HEK293 (cell line): ENCODE measurements at regions not wholly inside any gene's neighbourhood (a gene's known extent, or its start where the extent isn't known, plus 50 kb on each side); places are given as distances from the start of the nearest gene placed in this dataset.
A peak's percentile ranks its signal among the peaks of the same experiment; 100 is the strongest.

ENCODE experiments used
- CTCF ChIA-PET: fragments of 350-600 bp; formaldehyde crosslinking; extraction: SDS; loops from one replicate; lab custom pipeline; 2021; ENCODE audit warnings: antibody characterized with exemption; lab: Yijun Ruan, JAX
- POLR2A ChIA-PET: fragments of 300-600 bp; formaldehyde crosslinking; extraction: SDS; loops from one replicate; lab custom pipeline; 2020; ENCODE audit warnings: antibody characterized with exemption, inconsistent platforms; lab: Yijun Ruan, JAX
- H3K27ac ChIP-seq: fragments of 200-500 bp; sonication (Bioruptor generic); 2 replicates; pipeline ENCODE4 v1.5.1; 2014; ENCODE audit warnings: low read depth, low read length, control low read depth, inconsistent platforms; ENCODE audit errors: extremely low read depth
- H3K36me3 ChIP-seq, 2 experiments: fragments of 200-500 bp in 1 of 2; sonication (Bioruptor generic) in 1 of 2; 1 replicate in 1 of 2; 2 replicates in 1 of 2; pipeline ENCODE4 v1.5.1; 2014 to 2017; ENCODE audit warnings: inconsistent platforms in 2 of 2, low read length in 2 of 2; ENCODE audit not compliant: control insufficient read depth in 2 of 2, insufficient read depth in 1 of 2
- H3K4me1 ChIP-seq: fragments of 200-500 bp; sonication (Bioruptor generic); 2 replicates; pipeline ENCODE4 v1.5.1; 2014; ENCODE audit warnings: mild to moderate bottlenecking, low read length, inconsistent platforms; ENCODE audit not compliant: control insufficient read depth, insufficient read depth
- H3K4me3 ChIP-seq: 2 replicates; pipeline ENCODE4 v1.5.1; 2011; ENCODE audit warnings: low read depth, mild to moderate bottlenecking, control low read depth, low read length, moderate library complexity
- H3K9me3 ChIP-seq: fragments of 200-500 bp; sonication (Bioruptor generic); 2 replicates; pipeline ENCODE4 v1.5.1; 2014; ENCODE audit warnings: low read depth, low read length, inconsistent platforms; ENCODE audit not compliant: control insufficient read depth, insufficient read depth
- CTCF ChIP-seq: fragments of 450-650 bp; formaldehyde crosslinking; IDR thresholded peaks from 2 replicates; pipeline ENCODE4 v1.5.1; 2016; ENCODE audit warnings: missing biosample characterization, missing genetic modification characterization
- EGR2 ChIP-seq: fragments of 450-650 bp; formaldehyde crosslinking; IDR thresholded peaks from 2 replicates; pipeline ENCODE4 v1.5.1; 2016; ENCODE audit warnings: low read depth, missing biosample characterization, missing genetic modification characterization
- ELK4 ChIP-seq: IDR thresholded peaks from 2 replicates; pipeline ENCODE4 v1.6.1; 2011; ENCODE audit warnings: mild to moderate bottlenecking, low read depth, low read length, borderline replicate concordance
- HOXD13 ChIP-seq: sonication (generic); formaldehyde crosslinking; IDR thresholded peaks from 2 replicates; pipeline ENCODE4 v1.8.0; 2022; ENCODE audit warnings: missing genetic modification reagents, borderline replicate concordance
- PRDM6 ChIP-seq: fragments of 450-650 bp; formaldehyde crosslinking; IDR thresholded peaks from 2 replicates; pipeline ENCODE4 v1.5.1; 2017; ENCODE audit warnings: missing biosample characterization, missing genetic modification characterization
- ZBTB20 ChIP-seq: fragments of 450-650 bp; formaldehyde crosslinking; IDR thresholded peaks from 2 replicates; pipeline ENCODE4 v1.5.1; 2016; ENCODE audit warnings: missing biosample characterization, missing genetic modification characterization
- ZEB2 ChIP-seq: fragments of 450-650 bp; formaldehyde crosslinking; IDR thresholded peaks from 2 replicates; pipeline ENCODE4 v1.5.1; 2016; ENCODE audit warnings: missing biosample characterization, missing genetic modification characterization
- ZIC2 ChIP-seq: fragments of 450-650 bp; formaldehyde crosslinking; IDR thresholded peaks from 2 replicates; pipeline ENCODE4 v1.5.1; 2016; ENCODE audit warnings: missing biosample characterization, missing genetic modification characterization
- ZNF174 ChIP-seq: fragments of 450-650 bp; formaldehyde crosslinking; IDR thresholded peaks from 2 replicates; pipeline ENCODE4 v1.5.0; 2017; ENCODE audit warnings: missing biosample characterization, mild to moderate bottlenecking, missing genetic modification characterization
- ZNF175 ChIP-seq: fragments of 450-650 bp; formaldehyde crosslinking; IDR thresholded peaks from 2 replicates; pipeline ENCODE4 v1.5.1; 2016; ENCODE audit warnings: missing biosample characterization, missing genetic modification characterization
- ZNF24 ChIP-seq: fragments of 450-650 bp; formaldehyde crosslinking; IDR thresholded peaks from 2 replicates; pipeline ENCODE4 v1.5.1; 2016; ENCODE audit warnings: missing biosample characterization, missing genetic modification characterization
- ZNF274 ChIP-seq, 2 experiments: fragments of 200-500 bp in 1 of 2; fragments of 450-650 bp in 1 of 2; sonication (Bioruptor generic) in 1 of 2; formaldehyde crosslinking in 1 of 2; IDR thresholded peaks; 2 replicates each; pipeline versions ENCODE4 v1.5.1 to v1.6.1; 2014 to 2016; ENCODE audit warnings: borderline replicate concordance in 1 of 2, inconsistent platforms in 1 of 2, low read length in 1 of 2, missing biosample characterization in 1 of 2, missing genetic modification characterization in 1 of 2
- ZNF280D ChIP-seq: fragments of 450-650 bp; formaldehyde crosslinking; IDR thresholded peaks from 2 replicates; pipeline ENCODE4 v1.5.1; 2016; ENCODE audit warnings: missing biosample characterization, missing genetic modification characterization
- ZNF433 ChIP-seq: fragments of 450-650 bp; formaldehyde crosslinking; IDR thresholded peaks from 2 replicates; pipeline ENCODE4 v1.5.1; 2016; ENCODE audit warnings: missing biosample characterization, missing genetic modification characterization, low read depth
- ZNF449 ChIP-seq: fragments of 450-650 bp; formaldehyde crosslinking; IDR thresholded peaks from 2 replicates; pipeline ENCODE4 v1.5.1; 2017; ENCODE audit warnings: missing biosample characterization, mild to moderate bottlenecking, missing genetic modification characterization, moderate library complexity
- ZNF48 ChIP-seq: fragments of 450-650 bp; formaldehyde crosslinking; IDR thresholded peaks from 2 replicates; pipeline ENCODE4 v1.5.1; 2016; ENCODE audit warnings: missing biosample characterization, missing genetic modification characterization
- ZNF558 ChIP-seq: fragments of 450-650 bp; formaldehyde crosslinking; IDR thresholded peaks from 2 replicates; pipeline ENCODE4 v1.5.1; 2016; ENCODE audit warnings: missing biosample characterization, missing genetic modification characterization
- ZNF561 ChIP-seq: fragments of 450-650 bp; IDR thresholded peaks from 2 replicates; pipeline ENCODE4 v1.5.1; 2018; ENCODE audit warnings: missing biosample characterization, missing genetic modification characterization, borderline replicate concordance
- ZNF585B ChIP-seq: fragments of 450-650 bp; formaldehyde crosslinking; IDR thresholded peaks from 2 replicates; pipeline ENCODE4 v1.5.1; 2016; ENCODE audit warnings: missing biosample characterization, missing genetic modification characterization
- ZNF660 ChIP-seq: fragments of 450-650 bp; IDR thresholded peaks from 2 replicates; pipeline ENCODE4 v1.5.1; 2018; ENCODE audit warnings: missing biosample characterization, mild to moderate bottlenecking, missing genetic modification characterization
- ZNF785 ChIP-seq: fragments of 450-650 bp; formaldehyde crosslinking; IDR thresholded peaks from 2 replicates; pipeline ENCODE4 v1.5.1; 2016; ENCODE audit warnings: missing biosample characterization, missing genetic modification characterization
- ZSCAN18 ChIP-seq: fragments of 450-650 bp; formaldehyde crosslinking; IDR thresholded peaks from 2 replicates; pipeline ENCODE4 v1.5.1; 2016; ENCODE audit warnings: missing biosample characterization, missing genetic modification characterization

- peak; percentile 92 for TF ChIP-seq ZNF449 (tag by site-specific recombination)
- TF ChIP-seq ZIC2 (tag by site-specific recombination): peak; percentile 32; the same call in 1 of the 2 replicates
- TF ChIP-seq ZNF24 (tag by site-specific recombination): no peak
- CTCF ChIA-PET: interaction anchor here (0.7 to 1.3 kb wide), 2 partner anchors 238 to 302 kb away, joined by 3 to 5 read pairs; no protein-coding TSS in a partner anchor
- no peak overlapping the region for H3K4me3 ChIP-seq
- H3K9me3 ChIP-seq: no peaks in the 10 kb centered on the region
- no peaks in the 10 kb centered on the region for H3K4me1 ChIP-seq
- H3K27ac ChIP-seq: no peak overlapping the region
- POLR2A ChIA-PET: no interaction called here
- H3K36me3 ChIP-seq: no peaks in the 10 kb centered on the region
Observed at GRCh38 chr3:7999384-7999783, 502.2 kb upstream of the LMCD1 start.

- H3K4me1 ChIP-seq: no peaks in the 10 kb centered on the region
- no peaks in the 10 kb centered on the region for H3K9me3 ChIP-seq
- ChIA-PET POLR2A (no interaction called here), CTCF (no interaction called here)
- H3K36me3 ChIP-seq: no peaks in the 10 kb centered on the region
- TF ChIP-seq ZNF561 (tag by site-specific recombination) (no peak), ZNF274 (IDR thresholded peaks at IDR 0.05; ENCODE audit: low read length) (no peak), ZNF274 (tag by site-specific recombination; IDR thresholded peaks at IDR 0.05; ENCODE audit: borderline replicate concordance) (no peak), ZNF174 (tag by site-specific recombination) (no peak), ZEB2 (tag by site-specific recombination) (no peak), CTCF (tag by site-specific recombination) (no peak), PRDM6 (no peak), EGR2 (tag by site-specific recombination) (no peak), ZNF785 (tag by site-specific recombination) (no peak), HOXD13 (CRISPR knock-in tag) (no peak), ZBTB20 (tag by site-specific recombination) (no peak), ELK4 (no peak), ZNF433 (tag by site-specific recombination) (no peak), ZNF175 (tag by site-specific recombination) (no peak), ZNF48 (tag by site-specific recombination) (no peak), ZNF558 (no peak), ZNF280D (tag by site-specific recombination) (no peak), ZSCAN18 (tag by site-specific recombination) (no peak), ZNF585B (tag by site-specific recombination) (no peak), ZNF660 (tag by site-specific recombination) (no peak)
- TF ChIP-seq, all 188 proteins: peak for 0
- Histone ChIP-seq H3K4me3 (no peak overlapping the region), H3K27ac (no peak overlapping the region)
Observed at GRCh38 chr3:8001307-8001706, 500.3 kb upstream of the LMCD1 start.
